Skeletal muscle tissue (tissue), 3 donors: ENCODE measurements at regions not wholly inside any gene's neighbourhood (a gene's known extent, or its start where the extent isn't known, plus 50 kb on each side); places are given as distances from the start of the nearest gene placed in this dataset.

ENCODE experiments used
- H3K27ac ChIP-seq: one replicate; pipeline ENCODE4 v1.7.0; 2013; ENCODE audit warnings: mild to moderate bottlenecking, low read depth, low read length, inconsistent platforms
- H3K27me3 ChIP-seq, 3 donors: one replicate each; pipeline ENCODE4 v1.7.0; 2013; ENCODE audit warnings: low read length in 3 of 3; ENCODE audit not compliant: control insufficient read depth in 3 of 3, insufficient read depth in 3 of 3
- H3K36me3 ChIP-seq, 3 donors: one replicate each; pipeline ENCODE4 v1.7.0; 2013; ENCODE audit warnings: low read length in 3 of 3; ENCODE audit not compliant: control insufficient read depth in 3 of 3, insufficient read depth in 3 of 3
- H3K4me1 ChIP-seq, 3 donors: one replicate each; pipeline ENCODE4 v1.7.0; 2013; ENCODE audit warnings: low read length in 3 of 3, mild to moderate bottlenecking in 3 of 3; ENCODE audit not compliant: control insufficient read depth in 3 of 3, insufficient read depth in 3 of 3
- H3K4me3 ChIP-seq, 3 donors: one replicate each; pipeline ENCODE4 v1.7.0; 2013; ENCODE audit warnings: low read length in 3 of 3
- H3K9ac ChIP-seq, 3 donors: one replicate each; pipeline ENCODE4 v1.7.0; 2013; ENCODE audit warnings: low read length in 3 of 3, mild to moderate bottlenecking in 3 of 3, moderate library complexity in 2 of 3, low read depth in 1 of 3
- H3K9me3 ChIP-seq, 3 donors: one replicate each; pipeline ENCODE4 v1.7.0; 2013; ENCODE audit warnings: low read length in 3 of 3; ENCODE audit not compliant: control insufficient read depth in 3 of 3
- donor health status: Osteomylitis.

DNA sequence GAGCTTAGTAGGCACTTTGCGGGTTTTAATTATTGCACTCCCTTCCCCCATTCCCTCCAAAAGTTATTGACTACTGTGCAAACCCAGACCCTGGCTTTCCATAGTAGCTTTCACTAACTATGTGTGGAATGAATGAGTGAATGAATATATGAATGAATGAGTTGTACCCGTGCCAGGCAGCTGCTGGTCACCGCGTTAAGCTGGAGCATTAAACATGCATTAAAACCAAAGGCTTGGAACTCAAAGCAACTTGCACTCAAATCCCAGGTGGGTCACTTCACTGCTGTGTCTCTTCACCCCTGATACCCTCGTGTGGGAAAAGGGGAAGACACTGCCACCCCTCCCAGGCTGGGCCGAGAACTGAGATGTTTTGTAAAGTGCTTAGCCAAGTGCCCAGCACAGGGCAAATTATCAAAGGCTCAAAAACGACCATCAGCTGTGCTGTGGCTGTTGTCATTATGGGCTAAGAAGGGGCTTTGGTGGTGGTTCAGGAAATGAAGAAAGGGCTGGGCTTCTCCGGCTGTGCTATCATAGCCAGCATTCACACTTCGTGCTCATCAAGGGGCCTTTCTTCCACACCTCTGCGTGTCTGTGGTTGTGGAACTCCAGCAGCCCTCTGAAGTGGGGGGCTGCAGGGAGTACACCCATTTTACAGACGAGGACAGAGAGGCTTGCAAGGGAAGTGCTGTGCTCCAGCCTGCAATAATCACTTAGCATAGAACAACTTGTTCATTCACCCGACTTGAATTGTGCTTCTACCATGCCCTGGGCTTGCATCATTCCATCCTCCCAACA is 60.2 kb upstream of the STX16 start:
- Histone ChIP-seq H3K27ac (no peak overlapping the region), H3K4me3 (no peak overlapping the region), H3K9me3 (no peaks in the 10 kb centered on the region), H3K27me3 (peaks cover 6 to 36% (median 35%) of the 10 kb centered on the region in 3 donors), H3K4me1 (no peaks in the 10 kb centered on the region), H3K36me3 (no peaks in the 10 kb centered on the region), H3K9ac (no peak overlapping the region)

- Histone ChIP-seq H3K36me3 (no peaks in the 10 kb centered on the region), H3K4me1 (no peaks in the 10 kb centered on the region), H3K4me3 (no peak overlapping the region), H3K27ac (no peak overlapping the region), H3K9me3 (no peaks in the 10 kb centered on the region), H3K9ac (no peak overlapping the region), H3K27me3 (peaks cover 6 to 36% (median 31%) of the 10 kb centered on the region in 3 donors)
Observed at GRCh38 chr20:58587467-58587866, 63.6 kb upstream of the STX16 start.

- Histone ChIP-seq H3K27ac (no peak overlapping the region), H3K36me3 (no peaks in the 10 kb centered on the region), H3K9me3 (no peaks in the 10 kb centered on the region), H3K4me1 (no peaks in the 10 kb centered on the region), H3K27me3 (peaks cover 6 to 32% (median 24%) of the 10 kb centered on the region in 3 donors), H3K4me3 (no peak overlapping the region), H3K9ac (no peak overlapping the region)
Observed at GRCh38 chr20:58586565-58587093, 64.5 kb upstream of the STX16 start.

- H3K27me3 ChIP-seq, result peaks cover 6 to 25% (median 24%) of the 10 kb centered on the region in 3 donors
- H3K4me1 ChIP-seq, result no peaks in the 10 kb centered on the region
- H3K9ac ChIP-seq, result no peak overlapping the region
- no peaks in the 10 kb centered on the region for H3K36me3 ChIP-seq
- no peaks in the 10 kb centered on the region for H3K9me3 ChIP-seq
- H3K27ac ChIP-seq, result no peak overlapping the region
- no peak overlapping the region for H3K4me3 ChIP-seq
Observed at GRCh38 chr20:58585753-58586540, 65.1 kb upstream of the STX16 start.

GRCh38 chr20:58584881-58585752 is 66.0 kb upstream of the STX16 start:
- Histone ChIP-seq H3K9ac (no peak overlapping the region), H3K27me3 (peaks cover 6 to 24% (median 20%) of the 10 kb centered on the region in 3 donors), H3K36me3 (no peaks in the 10 kb centered on the region), H3K27ac (no peak overlapping the region), H3K4me3 (no peak overlapping the region), H3K9me3 (no peaks in the 10 kb centered on the region), H3K4me1 (no peaks in the 10 kb centered on the region)

- Histone ChIP-seq H3K27me3 (peaks cover 2 to 19% (median 18%) of the 10 kb centered on the region in 3 donors), H3K27ac (no peak overlapping the region), H3K4me1 (no peaks in the 10 kb centered on the region), H3K9me3 (no peaks in the 10 kb centered on the region), H3K36me3 (no peaks in the 10 kb centered on the region), H3K9ac (no peak overlapping the region), H3K4me3 (no peak overlapping the region)
Observed at GRCh38 chr20:58584051-58584824, 66.8 kb upstream of the STX16 start.

DNA sequence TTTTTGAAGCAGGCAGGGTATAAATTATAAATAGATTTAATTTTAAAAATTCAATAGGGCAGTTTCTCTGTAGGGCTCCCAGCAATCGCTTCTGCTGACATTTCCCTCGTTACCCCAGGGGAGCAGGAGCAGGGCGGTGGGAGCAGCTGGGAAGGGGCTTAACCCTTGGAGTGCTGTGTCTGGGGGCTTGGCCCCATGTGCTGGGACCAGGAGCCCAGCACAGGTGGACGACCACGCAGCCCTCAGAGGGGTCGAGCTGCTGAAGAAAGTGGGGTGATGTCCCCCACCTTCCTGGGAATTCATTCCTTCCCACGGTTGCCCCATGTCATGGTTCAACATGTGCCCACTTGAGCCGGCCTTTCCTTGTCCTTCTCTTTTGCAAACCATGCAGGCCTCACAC is 67.5 kb upstream of the STX16 start:
- Histone ChIP-seq H3K9me3 (no peaks in the 10 kb centered on the region), H3K4me1 (no peaks in the 10 kb centered on the region), H3K27me3 (peaks cover 0 to 19% (median 19%) of the 10 kb centered on the region in 3 donors), H3K4me3 (no peak overlapping the region), H3K27ac (no peak overlapping the region), H3K36me3 (no peaks in the 10 kb centered on the region), H3K9ac (no peak overlapping the region)

- Histone ChIP-seq H3K4me1 (no peaks in the 10 kb centered on the region), H3K9me3 (no peaks in the 10 kb centered on the region), H3K27ac (no peak overlapping the region), H3K36me3 (no peaks in the 10 kb centered on the region), H3K27me3 (peaks cover 0 to 23% (median 21%) of the 10 kb centered on the region in 3 donors), H3K9ac (no peak overlapping the region), H3K4me3 (no peak overlapping the region)
Observed at GRCh38 chr20:58583176-58583575, 67.9 kb upstream of the STX16 start.

- H3K27me3 ChIP-seq, result peaks cover 0 to 21% (median 13%) of the 10 kb centered on the region in 3 donors
- H3K4me1 ChIP-seq, result no peaks in the 10 kb centered on the region
- no peaks in the 10 kb centered on the region for H3K9me3 ChIP-seq
- no peak overlapping the region for H3K4me3 ChIP-seq
- no peak overlapping the region for H3K9ac ChIP-seq
- no peak overlapping the region for H3K27ac ChIP-seq
- no peaks in the 10 kb centered on the region for H3K36me3 ChIP-seq
Observed at GRCh38 chr20:58580474-58580835, 65.3 kb upstream of the APCDD1L start.
